NCI-H1436 (cell line): ENCODE measurements at regions not wholly inside any gene's neighbourhood (a gene's known extent, or its start where the extent isn't known, plus 50 kb on each side); places are given as distances from the start of the nearest gene placed in this dataset.
"Not testable (repeated sequence)": the region's sequence is repeated elsewhere in the genome, so short reads cannot be mapped to it uniquely, and the experiment has no call there.

ENCODE experiments used
- DNase-seq: peaks from one replicate; lab custom pipeline; 2025; lab: John Stamatoyannopoulos, UW

DNA sequence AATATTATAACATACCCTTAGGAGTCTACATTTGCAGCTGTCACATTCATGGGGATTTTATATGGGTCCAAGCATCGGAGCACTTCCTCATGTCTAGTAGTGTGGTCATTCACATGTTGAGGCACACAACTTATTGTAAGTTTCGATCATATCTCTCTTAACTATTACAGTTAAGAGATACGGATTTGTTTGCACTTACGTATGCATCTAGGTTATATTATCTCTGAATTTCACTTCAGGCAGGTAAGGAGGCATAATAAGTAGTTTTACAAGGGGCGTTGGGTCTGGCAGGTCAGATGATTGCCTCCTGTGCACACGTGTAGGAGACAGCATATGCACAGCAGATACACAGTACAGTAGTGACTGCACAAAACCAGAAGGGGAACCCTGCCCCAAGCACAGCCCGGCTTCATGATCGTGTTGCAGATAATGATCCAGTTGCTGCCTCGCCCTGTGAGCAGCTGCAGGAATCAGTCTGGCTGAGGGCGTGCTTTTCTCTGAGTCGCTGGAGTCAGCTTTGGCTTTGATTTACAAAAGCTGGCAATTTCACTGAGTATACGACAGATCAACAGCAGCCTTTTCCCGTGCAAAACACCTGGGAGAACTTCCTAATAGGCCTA lies 302.9 kb upstream of the GATB start:
- peak; percentile 54 for DNase-seq

DNA sequence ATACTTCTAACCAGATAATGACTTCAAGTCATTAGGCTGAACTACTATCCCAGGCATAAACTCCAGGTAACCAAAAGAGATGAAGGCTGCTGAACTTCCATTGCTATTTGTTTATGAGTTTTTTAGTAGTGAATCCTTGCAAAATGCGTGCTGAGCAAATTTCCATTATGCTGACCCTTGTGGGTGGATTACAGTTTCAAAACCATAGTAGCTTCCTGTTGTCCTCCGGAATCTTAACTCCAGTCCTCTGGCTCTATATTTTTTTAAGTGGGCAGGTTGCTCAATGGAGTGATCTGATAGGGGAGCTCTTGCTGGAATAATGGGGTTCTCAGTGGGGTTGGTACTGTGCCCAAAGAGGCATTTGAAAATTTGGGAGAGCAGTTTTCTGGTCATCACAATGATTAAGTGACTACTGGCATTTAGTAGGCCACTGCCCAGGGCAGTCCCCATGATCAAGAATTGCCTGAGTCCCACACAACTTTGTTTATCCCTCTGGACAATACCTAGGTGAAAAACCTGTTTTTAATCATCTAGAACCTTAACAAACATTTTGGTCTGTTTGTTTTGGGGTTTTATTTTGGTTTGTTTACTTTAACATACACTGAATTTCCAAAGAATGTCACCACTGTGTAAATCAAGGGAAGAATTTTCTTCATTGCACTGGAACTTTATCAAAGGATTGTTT lies 302.3 kb upstream of the GATB start:
- DNase-seq, result no peak

DNA sequence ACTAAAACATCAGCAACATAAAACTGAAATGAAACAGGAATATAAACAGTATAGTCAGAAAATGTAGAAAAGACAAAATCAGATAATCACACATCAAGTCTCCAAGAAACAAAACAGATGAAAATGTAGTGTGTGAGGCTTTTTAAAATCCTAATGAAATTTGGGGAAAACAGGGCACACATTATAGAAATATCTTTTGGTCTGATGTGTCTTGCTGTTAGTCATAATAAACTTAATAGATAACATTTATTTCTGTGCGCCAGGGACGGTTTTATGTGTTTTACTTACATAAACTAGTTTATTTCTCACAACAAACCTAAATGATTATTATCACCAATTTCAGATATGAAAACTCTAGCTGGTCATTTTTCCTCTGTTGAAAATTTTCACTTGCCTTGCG lies 293.9 kb upstream of the GATB start:
- DNase-seq, result no peak

DNA sequence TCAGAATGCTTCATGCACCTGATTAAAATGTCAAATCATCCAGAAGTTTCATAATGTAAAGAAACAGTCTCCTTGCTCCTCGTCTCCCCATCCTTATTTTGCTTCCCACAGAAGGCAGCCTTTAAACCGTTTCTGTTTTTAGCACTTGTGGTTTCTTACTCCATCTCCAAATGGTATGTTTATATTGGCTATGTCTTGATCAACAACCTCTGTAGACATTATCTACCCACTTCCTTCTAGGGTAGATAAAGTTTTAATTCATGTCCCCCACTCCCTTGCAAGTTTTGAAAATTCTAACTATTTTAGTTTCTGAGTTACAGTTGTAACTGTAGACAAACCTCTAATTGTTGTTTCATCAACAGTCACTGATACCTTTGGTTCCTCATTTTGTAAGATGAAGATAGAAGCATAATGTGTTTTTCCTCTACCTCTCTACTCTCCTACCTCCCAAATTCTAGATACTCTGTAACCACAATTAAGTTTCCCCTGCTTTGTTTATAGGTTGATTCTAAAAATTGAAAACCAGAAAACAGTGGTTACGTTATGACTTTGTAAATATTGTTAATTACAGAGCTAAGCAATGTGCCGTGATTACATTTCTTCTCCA lies 291.7 kb upstream of the GATB start:
- DNase-seq, result no peak

DNA sequence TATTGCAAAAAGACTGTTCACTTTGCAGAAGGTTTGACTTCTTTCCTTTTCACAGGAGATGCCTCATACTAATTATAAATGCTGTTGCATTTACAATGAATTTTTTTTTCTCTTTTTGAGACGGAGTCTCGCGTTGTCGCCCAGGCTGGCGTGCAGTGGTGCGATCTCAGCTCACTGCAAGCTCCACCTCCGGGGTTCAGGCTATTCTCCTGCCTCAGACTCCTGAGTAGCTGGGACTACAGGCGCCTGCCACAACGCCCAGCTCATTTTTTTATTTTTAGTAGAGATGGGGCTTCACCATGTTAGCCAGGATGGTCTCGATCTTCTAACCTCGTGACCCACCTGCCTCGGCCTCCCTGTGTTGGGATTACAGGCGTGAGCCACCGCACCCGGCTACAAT lies 290.5 kb upstream of the GATB start:
- DNase-seq, result not testable (repeated sequence)

DNA sequence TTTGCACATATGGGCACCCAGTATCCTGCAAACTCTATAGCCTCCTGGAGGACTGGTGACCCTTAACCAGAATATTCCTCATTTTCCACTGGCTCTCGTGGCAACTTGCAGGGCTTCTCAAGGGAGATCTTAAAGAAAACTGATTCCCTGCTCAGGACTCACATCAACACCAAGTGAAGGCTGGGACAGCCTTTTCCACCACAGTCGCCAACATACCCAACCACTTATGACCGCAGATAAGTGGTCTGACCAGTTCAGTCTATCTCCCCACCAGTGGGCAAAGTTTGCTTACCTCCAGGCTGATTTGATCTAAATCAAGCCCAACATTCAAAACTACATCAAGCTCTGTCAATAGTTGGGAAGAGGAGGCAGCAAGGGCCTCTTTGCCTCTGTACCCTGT lies 289.3 kb upstream of the GATB start:
- no peak for DNase-seq

DNA sequence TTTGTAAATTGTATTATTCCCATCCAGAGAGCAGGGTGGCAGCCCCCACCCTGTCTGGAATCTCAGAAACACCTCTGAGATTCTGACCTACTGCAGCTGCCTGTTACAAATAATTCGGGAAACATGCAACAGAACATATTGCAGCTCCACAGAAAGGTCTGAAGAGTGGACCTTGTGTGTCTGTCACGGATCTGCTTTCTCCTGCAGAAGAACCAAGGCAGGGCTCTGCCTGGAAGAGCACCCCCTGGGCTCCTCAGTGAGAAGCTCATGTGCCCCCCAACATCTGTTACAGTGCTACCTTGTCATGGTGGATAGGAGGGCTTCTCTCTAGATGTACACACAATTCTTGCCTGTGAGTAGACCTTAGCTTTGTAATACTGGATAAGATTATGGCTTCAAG lies 286.6 kb upstream of the GATB start:
- DNase-seq, result no peak

DNA sequence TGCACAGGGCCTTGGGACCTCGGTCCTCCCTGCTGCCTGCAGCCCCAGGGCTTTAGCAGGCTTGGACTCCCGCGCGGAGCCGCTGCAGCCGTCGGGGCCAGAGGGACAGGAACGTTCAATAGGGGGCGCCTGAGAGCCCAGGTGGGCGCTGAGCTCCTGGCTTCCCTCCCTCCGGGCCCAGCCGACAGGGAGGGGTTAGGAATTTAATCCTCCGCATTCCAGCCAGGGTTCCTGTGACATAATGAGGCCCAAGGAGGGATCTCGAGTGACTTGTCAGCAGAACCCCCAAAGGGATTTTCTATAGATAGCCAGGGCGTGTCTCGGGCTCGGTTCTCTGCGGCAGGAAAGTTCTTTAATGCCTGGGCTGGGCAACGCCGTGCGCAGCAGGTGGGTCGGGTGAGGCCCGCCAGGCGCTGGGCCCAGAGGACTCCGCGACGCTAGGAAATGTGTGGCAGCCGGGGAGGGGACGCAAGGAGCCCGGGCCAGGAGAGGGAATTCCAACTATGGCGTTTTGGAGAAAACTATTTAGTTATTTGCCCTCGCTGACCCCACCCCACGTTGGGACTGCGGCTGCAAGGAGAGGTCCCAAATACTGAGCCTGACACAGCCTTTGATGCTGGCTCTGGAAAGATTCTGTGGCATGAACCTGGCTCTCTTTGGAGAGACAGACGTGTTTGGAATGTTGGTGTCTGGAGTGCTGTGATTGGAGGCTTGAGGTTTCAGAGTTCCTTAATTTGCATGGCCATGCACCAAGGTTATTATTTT lies 285.2 kb upstream of the GATB start:
- DNase-seq, result no peak

DNA sequence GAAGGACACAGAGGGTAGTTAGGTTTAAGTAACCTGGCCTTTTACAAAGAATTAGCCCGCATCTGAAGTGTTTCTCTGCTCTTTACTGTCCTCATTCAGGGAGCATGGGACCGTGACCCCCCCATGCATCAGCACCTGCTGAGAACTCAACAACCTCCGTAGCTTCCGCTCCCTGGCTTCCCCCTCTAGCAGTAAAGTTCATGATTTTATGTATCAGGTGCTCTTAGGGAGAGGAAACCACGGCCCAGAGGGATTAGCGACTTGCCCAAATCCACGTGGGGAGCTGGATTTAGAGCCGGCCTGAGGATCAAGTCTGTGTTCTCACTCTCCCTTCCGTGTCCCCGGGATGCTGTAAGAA lies 284.6 kb upstream of the GATB start:
- no peak for DNase-seq

DNA sequence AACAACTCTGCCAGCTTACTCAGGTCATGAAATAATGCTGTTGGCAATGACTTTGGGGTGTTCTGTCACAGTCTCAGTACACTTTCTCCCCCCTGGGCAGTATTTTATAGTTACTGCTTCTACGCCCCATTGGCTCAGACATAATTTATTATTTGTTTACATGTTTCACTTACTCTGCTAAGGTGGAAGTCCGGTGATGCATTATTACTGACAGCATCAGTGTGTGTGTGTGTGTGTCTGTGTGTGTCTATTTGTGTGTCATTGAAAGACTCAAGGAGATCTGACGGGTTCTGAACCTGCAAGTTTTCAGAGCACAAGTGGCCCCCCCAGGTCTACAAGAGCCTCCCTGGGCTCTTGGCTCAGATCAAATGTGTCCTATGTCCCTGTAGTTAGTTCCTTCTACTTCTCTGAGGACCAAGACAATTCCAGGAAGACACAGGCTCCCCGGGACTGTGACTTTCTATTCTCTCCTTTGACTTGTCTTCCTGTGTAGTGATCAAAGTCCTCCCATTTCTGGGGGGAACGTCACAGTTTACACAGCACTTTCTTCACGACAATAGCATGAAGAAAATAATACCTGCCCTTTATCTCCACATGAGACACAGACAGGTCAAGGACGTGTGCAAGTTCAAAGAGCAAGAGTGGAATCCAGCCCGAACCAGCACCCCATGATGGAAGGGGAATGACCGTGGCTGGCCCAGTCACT lies 283.7 kb upstream of the GATB start:
- DNase-seq, result no peak

DNA sequence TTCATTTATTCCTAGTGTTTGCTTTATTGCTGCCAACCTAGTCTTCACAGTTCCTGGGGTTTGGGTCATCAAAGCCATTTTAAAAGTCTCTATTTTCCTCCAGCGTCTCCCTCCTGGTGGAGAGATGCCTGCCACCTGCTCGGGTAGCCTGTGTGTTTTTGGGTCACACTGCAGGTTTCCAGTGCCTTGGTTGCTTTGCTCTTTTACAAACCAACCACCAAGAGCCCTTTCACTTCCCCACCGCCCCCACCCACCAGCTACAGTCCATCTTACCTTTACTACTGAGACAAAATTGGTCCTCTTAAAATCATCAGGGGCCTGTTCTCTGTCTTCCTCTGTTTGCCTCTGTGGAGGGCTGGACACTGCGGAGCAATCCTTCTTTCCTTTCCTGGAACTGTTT lies 280.5 kb upstream of the GATB start:
- DNase-seq, result no peak

DNA sequence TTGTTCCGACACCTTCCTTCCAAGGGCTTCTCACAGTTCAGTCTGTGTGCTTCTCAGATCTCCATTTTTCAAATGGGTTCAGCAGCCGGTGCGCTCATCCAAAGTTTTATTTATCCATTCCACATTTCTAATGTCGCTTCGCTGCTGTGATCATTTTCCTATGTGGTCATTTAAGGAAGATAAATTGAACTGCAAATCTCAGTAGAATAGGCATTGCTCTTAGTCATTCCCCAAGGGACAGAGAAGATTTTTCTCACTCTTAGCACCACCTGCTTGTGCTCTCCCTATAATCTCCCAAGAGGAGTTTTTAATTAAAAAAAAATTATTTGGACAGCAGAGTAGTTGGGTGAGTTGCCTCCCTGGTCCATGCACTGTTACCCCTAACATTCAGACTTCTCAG lies 278.9 kb upstream of the GATB start:
- DNase-seq, result no peak

DNA sequence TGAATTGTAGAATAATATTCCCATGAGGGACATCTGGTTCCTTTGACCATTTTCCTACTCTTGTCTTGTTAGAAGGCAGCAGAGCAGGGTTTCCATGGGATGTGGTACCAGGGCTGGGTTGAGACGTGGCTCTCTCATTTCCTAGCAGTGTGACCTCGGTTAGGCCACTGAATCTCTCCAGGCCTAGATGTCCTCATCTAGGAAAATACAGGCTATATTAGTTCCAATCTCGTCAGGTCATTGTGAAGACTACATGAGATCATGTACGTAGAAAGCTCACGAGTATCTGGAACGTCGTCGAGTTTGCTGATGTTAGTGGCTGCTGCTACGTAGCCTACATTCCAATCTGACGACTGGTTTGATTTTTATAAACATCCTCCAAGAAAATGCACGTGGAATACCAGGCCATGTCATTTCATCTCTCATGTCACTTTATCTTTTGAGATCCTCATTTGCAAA lies 278.2 kb upstream of the GATB start:
- DNase-seq, result no peak

DNA sequence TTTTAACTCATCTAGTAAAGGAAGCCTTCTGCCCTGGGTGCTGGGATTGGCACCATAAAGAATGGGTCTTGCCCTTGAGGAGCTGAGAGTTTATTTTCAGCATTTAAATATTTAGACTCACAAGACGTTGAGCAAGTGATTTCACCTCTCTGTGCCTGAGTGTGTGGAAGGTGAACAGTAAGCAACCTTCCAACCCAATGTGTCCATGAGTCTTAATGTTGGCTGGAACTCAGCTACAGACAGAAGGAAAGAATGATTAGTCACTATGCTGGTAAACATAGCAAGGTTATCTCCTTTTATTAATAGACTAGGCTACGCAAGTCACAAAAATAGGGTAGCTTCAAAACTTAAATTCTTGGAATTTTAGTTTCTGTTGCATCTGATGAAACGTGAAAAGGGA lies 277.4 kb upstream of the GATB start:
- no peak for DNase-seq

DNA sequence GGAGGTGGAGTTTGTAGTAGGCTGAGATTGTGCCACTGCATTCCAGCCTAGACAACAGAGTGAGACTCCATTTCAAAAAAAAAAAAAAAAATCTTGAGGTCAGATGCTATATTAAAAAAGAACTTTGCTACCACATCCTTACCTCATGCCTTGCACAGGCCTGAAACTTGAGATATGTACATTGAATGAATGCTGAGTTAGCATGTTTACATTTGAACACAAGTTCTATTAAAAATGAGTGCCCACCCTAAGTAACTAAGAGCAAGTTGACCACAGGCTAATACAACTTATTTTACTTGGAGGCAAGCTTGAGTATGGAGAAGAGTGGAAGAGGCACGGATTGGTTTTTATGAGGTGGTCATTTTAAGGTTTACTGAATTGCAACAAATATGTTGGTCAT lies 276.6 kb upstream of the GATB start:
- no peak for DNase-seq

DNA sequence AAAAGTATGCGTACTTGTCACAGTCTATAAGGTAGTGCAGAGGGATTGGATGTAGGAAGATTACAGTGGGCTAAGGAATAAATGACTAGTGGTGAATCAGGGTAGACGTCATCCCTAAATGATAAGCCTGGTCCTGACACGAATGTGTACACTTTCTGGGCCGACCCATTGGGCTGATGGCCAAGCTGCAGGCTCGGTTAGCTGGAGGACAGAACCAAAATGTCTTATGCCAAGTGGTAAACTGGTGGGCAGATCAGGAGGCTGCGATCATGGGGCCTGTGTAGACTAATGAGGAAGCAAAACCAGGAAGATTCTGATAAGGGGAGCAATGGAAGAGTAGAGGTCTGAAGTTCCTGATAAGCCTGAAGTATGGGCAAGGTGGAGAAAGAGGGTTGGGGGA lies 272.8 kb upstream of the GATB start:
- DNase-seq, result no peak

DNA sequence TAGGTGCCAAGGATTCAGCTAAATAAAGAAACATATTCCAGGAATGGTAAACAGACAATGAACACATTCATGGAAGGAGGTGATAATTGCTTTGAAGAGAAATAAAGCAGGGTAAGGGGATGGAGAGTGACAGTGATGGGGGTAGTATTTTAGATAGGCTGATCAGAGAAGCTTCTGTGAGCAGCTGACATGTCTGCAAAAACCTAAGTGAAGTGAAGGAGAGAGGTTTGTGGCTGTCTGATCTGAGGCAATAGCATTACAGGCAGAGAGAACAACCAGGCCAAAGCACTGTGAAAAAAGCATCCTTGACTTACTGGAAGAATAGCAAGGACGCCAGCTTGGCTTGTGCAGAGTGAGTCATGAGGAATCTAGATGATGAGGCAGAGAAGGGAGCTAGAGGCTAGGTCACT lies 271.9 kb upstream of the GATB start:
- DNase-seq, result no peak

DNA sequence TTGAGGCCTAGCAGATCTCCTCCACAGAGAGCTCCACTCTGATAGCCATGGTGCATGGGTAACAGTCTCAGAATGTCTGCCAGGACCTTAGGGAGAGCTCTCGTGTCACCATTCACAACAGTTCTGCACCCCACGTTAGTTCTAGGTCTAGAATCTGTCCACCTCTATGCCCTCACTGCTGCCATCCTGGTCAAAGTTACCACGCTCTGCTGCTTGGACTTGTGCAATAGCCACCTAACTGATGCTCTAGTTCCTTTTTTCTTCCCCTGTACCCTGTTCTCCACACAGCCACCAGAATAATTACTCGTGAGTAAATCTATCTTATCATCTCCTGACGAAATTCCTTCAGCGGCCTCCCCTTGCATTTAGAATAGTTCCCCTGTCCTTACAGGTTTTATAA lies 268.8 kb upstream of the GATB start:
- DNase-seq, result no peak

DNA sequence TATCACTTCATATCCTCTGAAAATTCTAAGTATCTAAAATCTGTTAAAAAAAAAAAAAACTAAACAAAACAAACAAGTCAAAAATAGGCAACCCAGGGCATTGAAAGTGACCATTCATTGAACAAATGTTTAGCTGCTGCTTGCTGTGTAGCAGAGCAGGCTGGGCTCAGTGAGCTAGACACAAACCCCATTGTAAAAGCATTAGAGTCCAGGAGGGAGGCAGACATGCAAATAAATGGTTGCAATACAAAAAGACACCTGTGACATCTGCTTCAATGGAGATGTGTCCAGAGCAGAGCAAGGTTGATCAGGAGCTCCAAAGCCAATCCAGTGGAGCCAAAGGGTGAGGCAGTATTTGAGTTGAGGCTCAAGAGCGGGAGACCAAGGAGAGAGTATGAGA lies 267.3 kb upstream of the GATB start:
- DNase-seq, result no peak

DNA sequence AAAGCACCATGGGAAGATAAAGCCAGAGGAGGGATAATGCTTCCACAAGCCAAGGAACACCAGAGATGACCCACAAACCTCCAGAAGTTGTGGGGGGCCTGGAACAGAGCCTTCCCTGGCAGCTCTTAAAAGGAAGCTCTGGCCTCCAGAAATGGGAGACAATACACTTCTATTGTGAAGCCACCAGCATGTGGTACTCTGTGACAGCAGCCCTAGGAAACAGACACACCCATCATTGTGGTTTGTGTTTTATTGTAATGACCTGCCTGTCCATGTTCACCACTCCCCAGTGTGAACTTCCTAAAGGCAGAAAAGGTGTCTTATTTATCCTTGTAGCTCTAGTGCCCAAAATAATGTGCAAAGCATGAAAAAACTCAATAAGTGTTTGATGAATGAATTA lies 264.1 kb upstream of the GATB start:
- no peak for DNase-seq

DNA sequence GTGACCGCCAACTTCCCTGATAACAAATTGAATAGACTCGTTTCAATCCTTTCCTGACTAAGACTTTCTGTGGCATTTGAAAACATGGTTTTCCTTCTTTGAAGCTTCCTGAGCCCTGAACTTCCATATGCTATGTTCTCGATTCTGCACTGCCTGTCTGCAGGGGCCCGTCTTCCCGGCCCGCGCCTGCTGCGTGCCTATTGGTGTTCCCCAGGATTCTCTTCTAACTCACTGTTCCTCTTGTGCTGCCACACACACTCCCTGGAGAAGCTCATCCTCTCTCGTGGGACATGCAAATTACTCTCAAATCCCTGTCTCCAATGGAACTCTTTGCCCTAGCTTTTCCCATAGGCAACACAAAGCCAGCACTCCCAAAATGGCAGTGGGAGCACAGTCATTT lies 262.9 kb upstream of the GATB start:
- DNase-seq, result no peak

DNA sequence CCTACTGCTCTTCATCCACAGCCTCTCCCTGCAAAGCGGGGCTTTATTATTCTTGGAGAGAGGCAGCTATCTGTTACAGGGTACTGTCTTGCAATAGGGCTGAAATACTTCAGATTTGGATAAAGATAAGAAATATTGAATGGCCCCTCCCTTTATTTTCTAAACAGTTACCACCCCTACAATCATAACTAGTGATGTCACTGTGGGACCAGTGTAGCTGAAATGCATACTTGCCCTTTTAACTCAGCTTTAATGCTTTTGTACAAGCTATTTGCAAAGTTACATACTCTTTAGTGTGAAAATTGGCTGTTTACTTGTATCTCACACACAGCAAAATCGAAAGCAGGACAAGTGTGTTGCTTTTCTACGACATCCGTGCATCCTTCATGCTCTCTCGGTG lies 261.7 kb upstream of the GATB start:
- no peak for DNase-seq
